ENCODE measurements at regions not wholly inside any gene's neighbourhood (a gene's known extent, or its start where the extent isn't known, plus 50 kb on each side); places are given as distances from the start of the nearest gene placed in this dataset.

DNA sequence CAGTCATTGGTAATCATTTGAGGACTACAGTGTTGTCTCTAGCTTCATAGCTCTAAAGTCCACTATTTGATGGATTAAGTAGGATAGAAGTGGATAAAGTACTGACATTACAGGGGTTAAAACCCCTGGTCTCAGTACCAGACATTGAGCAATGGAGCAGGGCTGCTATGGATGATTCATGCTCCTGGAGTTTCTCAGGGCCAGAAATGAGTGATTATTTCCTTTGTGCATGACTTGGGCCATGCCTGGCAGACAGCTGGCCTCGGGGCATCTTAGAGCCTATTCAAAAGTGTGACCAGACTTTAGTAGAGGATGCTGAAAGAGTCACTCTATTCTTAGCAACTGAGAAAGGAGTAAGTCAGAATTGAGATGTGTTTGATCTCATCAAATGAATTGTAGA lies 350.7 kb upstream of the TLE4 start (continued):
- TF ChIP-seq, protein P1, sequence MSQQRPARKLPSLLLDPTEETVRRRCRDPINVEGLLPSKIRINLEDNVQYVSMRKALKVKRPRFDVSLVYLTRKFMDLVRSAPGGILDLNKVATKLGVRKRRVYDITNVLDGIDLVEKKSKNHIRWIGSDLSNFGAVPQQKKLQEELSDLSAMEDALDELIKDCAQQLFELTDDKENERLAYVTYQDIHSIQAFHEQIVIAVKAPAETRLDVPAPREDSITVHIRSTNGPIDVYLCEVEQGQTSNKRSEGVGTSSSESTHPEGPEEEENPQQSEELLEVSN (IDR thresholded peaks at IDR 0.05), result no peak
- no peak for TF ChIP-seq POU5F1 (IDR thresholded peaks at IDR 0.05; ENCODE audit: low read depth, low read length)
- no peak for TF ChIP-seq SAP30 (IDR thresholded peaks at IDR 0.05; ENCODE audit: insufficient read depth, insufficient replicate concordance, low read length)
- TF ChIP-seq CREB1 (IDR thresholded peaks at IDR 0.05), result no peak
- TF ChIP-seq TCF12 (IDR thresholded peaks at IDR 0.05; ENCODE audit: low read depth, low read length), result no peak
- no peak for TF ChIP-seq EGR1 (IDR thresholded peaks at IDR 0.05; ENCODE audit: borderline replicate concordance, low read depth, low read length)
